Prostate gland (tissue), 2 donors: ENCODE measurements at regions not wholly inside any gene's neighbourhood (a gene's known extent, or its start where the extent isn't known, plus 50 kb on each side); places are given as distances from the start of the nearest gene placed in this dataset.

Source experiments
- POLR2A ChIP-seq: fragments of 450-650 bp; IDR thresholded peaks from one replicate; pipeline ENCODE4 v1.6.1; 2016; ENCODE audit warnings: antibody characterized with exemption, mild to moderate bottlenecking
- POLR2AphosphoS5 ChIP-seq: sonication (generic); formaldehyde crosslinking; IDR thresholded peaks from one replicate; pipeline ENCODE4 v1.6.1; 2017; ENCODE audit warnings: antibody characterized with exemption
- TF ChIP-seq, protein P1 (sequence below), 4 experiments: fragments of 200-600 bp in 2 of 4; fragments of 450-650 bp in 2 of 4; sonication (generic) in 2 of 4; IDR thresholded peaks; 1 replicate in 3 of 4; 2 replicates in 1 of 4; pipeline ENCODE4 v1.5.1; 2016 to 2019; ENCODE audit warnings: antibody characterized with exemption in 4 of 4, mild to moderate bottlenecking in 2 of 4, moderate library complexity in 2 of 4

GRCh38 chr6:169850746-169851145 lies 99.3 kb downstream of the ERMARD start:
- TF ChIP-seq POLR2A: no peak
- TF ChIP-seq, protein P1, sequence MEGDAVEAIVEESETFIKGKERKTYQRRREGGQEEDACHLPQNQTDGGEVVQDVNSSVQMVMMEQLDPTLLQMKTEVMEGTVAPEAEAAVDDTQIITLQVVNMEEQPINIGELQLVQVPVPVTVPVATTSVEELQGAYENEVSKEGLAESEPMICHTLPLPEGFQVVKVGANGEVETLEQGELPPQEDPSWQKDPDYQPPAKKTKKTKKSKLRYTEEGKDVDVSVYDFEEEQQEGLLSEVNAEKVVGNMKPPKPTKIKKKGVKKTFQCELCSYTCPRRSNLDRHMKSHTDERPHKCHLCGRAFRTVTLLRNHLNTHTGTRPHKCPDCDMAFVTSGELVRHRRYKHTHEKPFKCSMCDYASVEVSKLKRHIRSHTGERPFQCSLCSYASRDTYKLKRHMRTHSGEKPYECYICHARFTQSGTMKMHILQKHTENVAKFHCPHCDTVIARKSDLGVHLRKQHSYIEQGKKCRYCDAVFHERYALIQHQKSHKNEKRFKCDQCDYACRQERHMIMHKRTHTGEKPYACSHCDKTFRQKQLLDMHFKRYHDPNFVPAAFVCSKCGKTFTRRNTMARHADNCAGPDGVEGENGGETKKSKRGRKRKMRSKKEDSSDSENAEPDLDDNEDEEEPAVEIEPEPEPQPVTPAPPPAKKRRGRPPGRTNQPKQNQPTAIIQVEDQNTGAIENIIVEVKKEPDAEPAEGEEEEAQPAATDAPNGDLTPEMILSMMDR (IDR thresholded peaks at IDR 0.05): no peak
- TF ChIP-seq POLR2AphosphoS5: no peak
